K562 (cell line): ENCODE measurements at regions not wholly inside any gene's neighbourhood (a gene's known extent, or its start where the extent isn't known, plus 50 kb on each side); places are given as distances from the start of the nearest gene placed in this dataset.
"Not testable (repeated sequence)": the region's sequence is repeated elsewhere in the genome, so short reads cannot be mapped to it uniquely, and the experiment has no call there.

ENCODE experiments used
- ATAC-seq: fragments of 200-7000 bp; cut with Tn5 transposase; 3 replicates; pipeline ENCODE4 v1.9.1; 2020; ENCODE audit warnings: moderate library complexity
- BruUV-seq: library from RNA; stranded (reverse); fragments of 400-500 nt; replicated peaks from 2 replicates; lab custom pipeline; 2021; lab: Mats Ljungman, UMichigan
- CTCF ChIA-PET: fragments of 300-600 bp; formaldehyde crosslinking; extraction: SDS; loops from one replicate; lab custom pipeline; 2021; ENCODE audit warnings: low intra/inter-chr PET ratio; lab: Yijun Ruan, JAX
- POLR2A ChIA-PET: fragments of 300-600, 350-650 bp; sonication (Branson Sonifier 250); formaldehyde crosslinking; extraction: SDS; loops from one replicate; lab custom pipeline; 2021; ENCODE audit warnings: antibody characterized with exemption, inconsistent platforms; lab: Yijun Ruan, JAX
- DNase-seq, 4 experiments: peaks; one replicate each; pipeline versions ENCODE4 v3.0.0 to v3.0.0-alpha.2; 2011 to 2018; ENCODE audit warnings: low spot score in 3 of 4, mixed read lengths in 3 of 4; ENCODE audit errors: extremely low read depth in 1 of 4
- FAIRE-seq: peaks from 2 replicates; lab custom pipeline; 2011; peaks lifted over from hg19 to GRCh38; lab: Jason Lieb, UNC
- H2AFZ ChIP-seq: 2 replicates; pipeline ENCODE4 v1.6.0; 2011; ENCODE audit warnings: low read depth, low read length, control low read depth, inconsistent platforms
- H3K27ac ChIP-seq: fragments of 200-600 bp; 3 replicates; pipeline ENCODE4 v1.8.0; 2011; ENCODE audit warnings: low read depth, mild to moderate bottlenecking, control low read depth, inconsistent platforms, low read length, moderate library complexity, mixed read lengths; ENCODE audit errors: extremely low read depth
- H3K27me3 ChIP-seq, 2 experiments: fragments of 300-600 bp in 1 of 2; 2 replicates in 1 of 2; 3 replicates in 1 of 2; pipeline versions ENCODE4 v1.6.0 to v1.8.0; 2011; ENCODE audit warnings: inconsistent platforms in 2 of 2, low read length in 2 of 2, mild to moderate bottlenecking in 1 of 2, mixed read lengths in 1 of 2, moderate library complexity in 1 of 2; ENCODE audit not compliant: control insufficient read depth in 2 of 2, insufficient read depth in 2 of 2
- H3K36me3 ChIP-seq: fragments of 300-600 bp; 3 replicates; pipeline ENCODE4 v1.8.0; 2011; ENCODE audit warnings: mild to moderate bottlenecking, low read length, inconsistent platforms; ENCODE audit not compliant: control insufficient read depth, insufficient read depth
- H3K4me1 ChIP-seq, 2 experiments: fragments of 200-600 bp in 1 of 2; replicated peaks in 1 of 2; 2 replicates in 1 of 2; 3 replicates in 1 of 2; pipeline versions ENCODE4 v1.5.1 to v1.8.0; 2011; ENCODE audit warnings: inconsistent platforms in 2 of 2, low read length in 2 of 2, mild to moderate bottlenecking in 1 of 2, mixed read lengths in 1 of 2, moderate library complexity in 1 of 2; ENCODE audit not compliant: control insufficient read depth in 2 of 2, insufficient read depth in 2 of 2
- H3K4me2 ChIP-seq: 2 replicates; pipeline ENCODE4 v1.6.1; 2011; ENCODE audit warnings: low read length, control low read depth, inconsistent platforms, mixed read lengths; ENCODE audit not compliant: insufficient read depth
- H3K4me3 ChIP-seq: fragments of 200-600 bp; sonication (generic), shearing (Covaris generic); 2 replicates; pipeline ENCODE4 v1.5.1; 2016; ENCODE audit warnings: control low read depth, inconsistent platforms
- H3K79me2 ChIP-seq: fragments of 200-600 bp; 3 replicates; pipeline ENCODE4 v1.8.0; 2011; ENCODE audit warnings: low read length, inconsistent platforms; ENCODE audit not compliant: control insufficient read depth, insufficient read depth
- H3K9ac ChIP-seq, 2 experiments: 2 replicates each; pipeline versions ENCODE4 v1.6.0 to v1.6.1; 2011; ENCODE audit warnings: low read depth in 2 of 2, low read length in 2 of 2, control low read depth in 1 of 2, inconsistent platforms in 1 of 2, mild to moderate bottlenecking in 1 of 2, mixed read lengths in 1 of 2; ENCODE audit not compliant: insufficient read depth in 1 of 2
- H3K9me1 ChIP-seq: one replicate; pipeline ENCODE4 v1.6.0; 2011; ENCODE audit warnings: inconsistent platforms, mild to moderate bottlenecking, low read length, moderate library complexity; ENCODE audit not compliant: control insufficient read depth, insufficient read depth
- H3K9me3 ChIP-seq: replicated peaks from 2 replicates; pipeline ENCODE4 v1.5.1; 2011; ENCODE audit warnings: low read depth, low read length, inconsistent platforms; ENCODE audit not compliant: control insufficient read depth, insufficient read depth
- H4K20me1 ChIP-seq: replicated peaks from 2 replicates; pipeline ENCODE4 v1.6.1; 2011; ENCODE audit warnings: low read length, inconsistent platforms, mixed read lengths; ENCODE audit not compliant: control insufficient read depth, insufficient read depth
- CHD2 ChIP-seq: IDR thresholded peaks from 2 replicates; pipeline ENCODE4 v1.6.1; 2011; ENCODE audit warnings: low read depth, low read length
- CREB3 ChIP-seq: fragments of 450-650 bp; conservative IDR thresholded peaks from 2 replicates; pipeline ENCODE4 v1.6.1; 2016; ENCODE audit warnings: missing genetic modification characterization, low read depth, mild to moderate bottlenecking, missing compliant biosample characterization, moderate library complexity
- HNRNPUL1 ChIP-seq: fragments of 200-400 bp; formaldehyde crosslinking; IDR thresholded peaks from 2 replicates; pipeline ENCODE4 v1.6.1; 2017; ENCODE audit warnings: low read length
- MEF2A ChIP-seq: IDR thresholded peaks from 2 replicates; pipeline ENCODE4 v1.6.1; 2011; ENCODE audit warnings: low read depth, mild to moderate bottlenecking, low read length, moderate library complexity; ENCODE audit not compliant: control insufficient read depth
- WGBS: fragments of 100-300 bp; shearing (Covaris generic); methylation state at CpG from one replicate; pipeline ENCODE4 v1.1.6; 2016; ENCODE audit warnings: low coverage, mixed read lengths; ENCODE audit not compliant: insufficient coverage; ENCODE audit errors: missing lambda C conversion rate; 5-methylcytosine and 5-hydroxymethylcytosine counted together
- in situ Hi-C: fragments of 300-500 bp; cut with MboI; formaldehyde crosslinking; loops from 4 replicates; pipeline ENCODE4 v1.15.0; 2018; ENCODE audit warnings: inconsistent platforms, mixed read lengths
- intact Hi-C: fragments of 100-400 bp; cut with micrococcal nuclease; formaldehyde crosslinking; loops from 2 replicates; pipeline ENCODE4 v1.14.2; 2022

- TF ChIP-seq HNRNPUL1 = no peak
- no peak for TF ChIP-seq CHD2
- no peak for TF ChIP-seq MEF2A
- TF ChIP-seq CREB3 (tag) = no peak
These were observed 60.9 kb upstream of the TLR4 start (continued) for GRCh38 chr9:117643288-117643654.

GRCh38 chr9:117642571-117643287, 61.5 kb upstream of the TLR4 start:
- WGBS = under 1% methylated on average over 33 of the region's 50 CpGs
- H3K27me3 ChIP-seq, H3K4me1 ChIP-seq, H3K4me2 ChIP-seq, H3K9me3 ChIP-seq, H2AFZ ChIP-seq, FAIRE-seq, CTCF ChIA-PET, H3K4me3 ChIP-seq, H3K79me2 ChIP-seq, H3K36me3 ChIP-seq, H3K27ac ChIP-seq, POLR2A ChIA-PET, ATAC-seq, H3K9ac ChIP-seq, DNase-seq, BruUV-seq, H3K9me1 ChIP-seq, in situ Hi-C loops, H4K20me1 ChIP-seq: not testable (repeated sequence)
- intact Hi-C loops = loop anchor here (10.0 kb wide), 2 partner anchors 1642 to 1722 kb away; partner anchors contain the start of gene BRINP1
